T-helper 2 cell (primary cell): ENCODE measurements at regions not wholly inside any gene's neighbourhood (a gene's known extent, or its start where the extent isn't known, plus 50 kb on each side); places are given as distances from the start of the nearest gene placed in this dataset.

Experiments
- DNase-seq, 5 experiments: peaks; one replicate each; pipeline versions ENCODE4 v3.0.0 to v3.0.0-alpha.2; 2012 to 2022

- no peak for DNase-seq
These were observed 867.7 kb upstream of the HS3ST1 start for GRCh38 chr4:12296366-12296765.

- DNase-seq: no peak
These were observed 865.3 kb upstream of the HS3ST1 start for GRCh38 chr4:12293906-12294525.

- no peak for DNase-seq
These were observed 857.7 kb upstream of the HS3ST1 start for GRCh38 chr4:12286351-12286750.

GRCh38 chr4:12270546-12270945 is 841.9 kb upstream of the HS3ST1 start:
- no peak for DNase-seq

GRCh38 chr4:12265554-12265953 is 836.9 kb upstream of the HS3ST1 start:
- no peak for DNase-seq

DNA sequence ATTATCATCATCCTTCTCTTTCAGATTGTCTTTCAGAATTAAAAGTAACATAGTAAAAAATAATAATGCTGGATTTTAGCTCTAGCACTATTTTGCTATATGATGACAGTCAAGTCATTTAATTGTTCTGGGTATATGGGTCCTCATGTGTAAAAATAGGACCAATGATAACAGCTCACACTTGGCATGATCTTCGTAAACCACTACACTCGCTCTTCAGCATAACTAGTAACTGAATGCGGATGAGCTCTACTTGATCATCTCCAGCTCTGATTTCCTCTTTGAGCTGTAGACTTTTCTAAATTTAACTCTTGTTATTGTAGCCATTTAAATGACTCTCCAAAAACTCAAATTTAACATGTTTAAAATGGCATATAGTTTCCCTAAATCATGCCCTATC is 831.8 kb upstream of the HS3ST1 start:
- DNase-seq: no peak

DNA sequence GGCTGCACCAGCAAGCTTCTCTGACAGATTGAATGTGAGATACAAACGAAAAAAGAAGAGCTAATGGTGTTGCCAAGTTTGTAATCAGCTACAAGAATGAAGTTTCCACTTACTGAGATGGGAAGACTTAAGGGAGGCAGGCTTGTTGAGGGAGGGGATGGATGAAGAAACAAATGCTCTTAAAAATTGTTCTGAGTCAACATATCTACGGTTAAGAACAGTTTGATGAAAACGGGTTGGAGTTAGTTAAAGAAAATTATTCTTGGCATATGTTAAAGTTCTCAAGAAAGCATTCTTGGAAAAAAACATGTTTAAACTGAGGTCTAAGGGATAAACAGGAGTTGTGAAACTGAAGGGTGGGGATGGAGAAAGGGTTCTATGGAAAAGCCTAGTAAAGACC is 816.3 kb upstream of the HS3ST1 start:
- DNase-seq: no peak

DNA sequence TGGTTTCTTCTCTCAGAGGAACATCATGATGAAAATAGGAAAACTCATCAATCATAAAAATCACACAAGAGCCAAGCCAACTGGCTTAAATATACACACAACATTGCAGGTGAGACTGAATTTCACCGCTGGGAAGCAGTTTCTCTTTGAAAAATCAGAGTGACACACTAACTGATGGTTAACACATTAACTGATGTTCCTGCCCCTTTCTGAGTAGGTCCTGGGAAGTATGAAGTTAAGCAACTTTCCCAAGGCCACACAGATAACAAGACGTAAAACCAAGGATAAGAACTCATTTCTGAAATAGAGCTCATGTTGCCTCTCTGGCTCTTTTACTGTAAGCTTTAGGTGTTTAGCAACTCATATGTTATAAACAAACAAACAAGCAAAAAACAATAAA is 813.7 kb upstream of the HS3ST1 start:
- no peak for DNase-seq

- no peak for DNase-seq
These were observed 811.4 kb upstream of the HS3ST1 start for GRCh38 chr4:12239897-12240636.

DNA sequence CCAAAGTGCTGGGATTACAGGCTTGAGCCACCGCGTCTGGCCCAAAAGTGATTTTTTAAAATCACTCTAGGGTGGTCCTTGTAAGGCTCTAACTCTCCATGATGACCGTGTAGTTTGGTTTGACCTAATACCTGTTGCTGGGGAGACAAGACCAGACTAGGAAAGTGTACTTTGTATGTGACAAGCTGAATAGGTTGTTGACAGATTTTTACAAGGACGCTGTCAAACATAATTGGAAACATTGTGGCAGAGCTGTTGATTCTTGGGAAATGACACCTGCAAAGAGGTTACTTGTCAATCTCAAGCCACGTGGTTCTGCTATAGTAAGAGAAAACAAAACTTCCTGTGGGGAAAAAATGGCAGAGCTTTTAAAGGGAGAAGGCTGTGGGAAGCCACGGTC is 802.4 kb upstream of the HS3ST1 start:
- DNase-seq: no peak

DNA sequence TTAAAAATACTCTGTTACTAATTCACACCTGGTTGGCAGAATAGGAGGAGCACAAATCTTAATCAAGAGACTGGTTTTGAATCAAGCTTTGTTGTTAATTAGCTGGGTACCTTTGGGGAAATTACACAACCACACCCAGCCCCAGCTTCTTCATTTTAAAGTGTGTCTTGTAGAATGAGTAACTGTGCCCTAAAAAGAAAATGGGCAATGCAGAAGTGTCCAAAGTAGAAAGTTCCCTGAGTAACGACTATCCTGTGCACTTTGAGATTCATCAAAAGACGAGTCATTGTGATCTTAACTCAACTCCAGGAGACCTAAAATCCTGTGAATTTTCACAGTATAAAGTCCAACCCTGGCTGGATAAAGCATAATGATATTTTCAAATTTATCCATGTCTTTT is 792.3 kb upstream of the HS3ST1 start:
- no peak for DNase-seq

GRCh38 chr4:12211636-12212035 is 782.9 kb upstream of the HS3ST1 start:
- DNase-seq: no peak

- no peak for DNase-seq
These were observed 778.7 kb upstream of the HS3ST1 start for GRCh38 chr4:12207396-12207795.

GRCh38 chr4:12206091-12206490 is 777.4 kb upstream of the HS3ST1 start:
- DNase-seq: no peak

DNA sequence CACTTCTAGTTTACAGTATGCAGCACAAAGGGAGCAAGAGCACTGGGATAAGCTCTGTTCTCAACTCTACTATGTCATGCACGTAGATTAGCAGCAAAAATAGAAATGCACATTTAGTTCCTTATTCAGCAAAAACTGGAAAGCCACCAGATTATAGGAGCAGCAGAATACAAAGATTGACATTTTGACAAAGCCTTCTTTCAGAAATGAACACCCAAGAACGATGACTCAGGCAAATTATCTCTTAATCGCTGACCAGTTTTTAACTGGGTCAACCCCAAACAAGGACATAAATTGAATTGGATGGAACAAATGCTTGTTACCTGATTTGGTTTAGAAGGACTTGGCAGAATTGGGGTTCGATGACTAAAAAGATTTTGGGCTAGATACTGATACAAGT is 775.3 kb upstream of the HS3ST1 start:
- DNase-seq: no peak

DNA sequence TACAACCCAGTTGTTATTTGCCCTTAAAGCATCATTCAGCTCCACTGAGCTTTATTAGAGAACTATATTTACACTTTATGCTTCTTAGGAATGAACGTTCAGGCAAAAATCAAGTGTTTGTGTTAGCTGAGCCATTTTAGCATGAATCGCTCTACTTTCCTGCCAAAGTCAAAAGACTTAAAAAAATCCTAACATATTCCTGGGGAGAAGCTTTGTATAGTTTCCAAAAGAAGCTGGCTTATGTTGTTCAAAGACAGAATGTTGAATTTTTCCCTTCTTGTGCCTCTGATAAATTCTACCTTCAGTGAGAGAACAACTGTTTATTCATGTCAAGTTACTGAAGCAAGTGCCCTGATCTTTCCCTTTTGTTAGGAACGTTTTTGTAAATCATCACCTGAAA is 771.5 kb upstream of the HS3ST1 start:
- no peak for DNase-seq

GRCh38 chr4:12186526-12186925 is 757.8 kb upstream of the HS3ST1 start:
- no peak for DNase-seq

DNA sequence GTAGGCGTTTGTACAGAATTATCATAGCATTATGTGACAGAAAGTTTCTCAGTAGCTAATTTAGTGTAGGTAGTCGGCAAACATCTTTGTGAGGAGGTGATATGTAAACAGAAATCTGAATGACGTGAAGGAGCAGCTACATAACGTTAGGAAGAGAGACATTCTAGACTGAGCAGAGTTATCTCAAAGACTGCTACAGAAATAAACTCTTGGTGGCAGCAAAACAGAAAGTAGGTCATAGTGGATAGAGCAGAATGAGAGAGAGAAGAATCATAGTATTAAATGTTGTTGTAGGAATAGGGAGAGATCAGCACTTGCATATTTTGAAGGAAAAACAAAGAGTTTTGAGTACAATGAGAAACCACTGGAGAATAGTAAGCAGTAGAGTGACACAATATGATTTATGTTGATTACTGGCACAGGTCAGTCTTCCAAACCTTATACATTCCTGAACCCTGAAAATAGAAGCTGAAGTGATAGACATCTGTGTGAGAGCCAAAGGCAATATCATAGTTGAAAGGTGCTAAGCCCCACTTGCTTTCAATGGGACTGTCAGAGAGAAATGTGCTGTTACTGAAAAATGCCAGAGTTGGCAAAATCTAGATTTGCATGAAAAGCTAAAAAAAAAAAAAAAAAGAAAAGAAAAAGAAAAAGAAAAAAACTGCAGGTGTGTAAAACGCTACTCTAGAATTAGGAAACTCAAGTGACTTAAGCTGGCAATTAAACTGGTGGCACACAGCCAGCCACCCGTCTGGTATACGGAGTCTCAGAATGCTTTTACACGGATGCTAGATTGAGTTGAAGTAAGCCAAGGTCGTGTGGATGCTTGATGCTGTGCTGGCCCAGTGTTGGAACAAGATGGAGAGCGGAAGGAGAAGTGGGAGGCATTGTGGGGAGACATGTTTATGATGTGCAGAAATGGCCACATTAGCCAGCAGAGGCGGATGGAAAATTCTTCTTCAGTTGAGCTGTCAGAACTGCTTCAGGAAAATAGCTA is 750.2 kb upstream of the HS3ST1 start:
- no peak for DNase-seq

DNA sequence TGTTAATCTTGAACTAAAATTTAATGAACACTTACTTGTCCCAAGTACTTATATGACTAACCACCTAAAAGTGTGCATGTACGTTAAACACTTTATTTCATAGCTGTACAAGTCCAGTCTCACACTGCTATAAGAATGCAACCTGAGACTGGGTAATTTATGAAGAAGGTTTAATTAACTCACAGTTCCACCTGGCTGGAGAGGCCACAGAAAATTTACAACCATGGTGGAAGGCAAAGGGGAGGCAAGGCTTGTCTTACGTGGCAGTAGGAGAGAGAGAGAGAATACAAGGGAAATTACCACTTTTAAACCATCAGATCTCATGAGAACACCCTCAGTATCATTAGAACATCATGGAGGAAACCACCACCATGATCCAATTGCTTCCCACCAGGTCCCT is 748.7 kb upstream of the HS3ST1 start:
- no peak for DNase-seq

GRCh38 chr4:12173496-12173895 is 744.8 kb upstream of the HS3ST1 start:
- DNase-seq: no peak

- DNase-seq: no peak
These were observed 743.7 kb upstream of the HS3ST1 start for GRCh38 chr4:12172198-12172973.

- no peak for DNase-seq
These were observed 741.6 kb upstream of the HS3ST1 start for GRCh38 chr4:12170308-12170707.

DNA sequence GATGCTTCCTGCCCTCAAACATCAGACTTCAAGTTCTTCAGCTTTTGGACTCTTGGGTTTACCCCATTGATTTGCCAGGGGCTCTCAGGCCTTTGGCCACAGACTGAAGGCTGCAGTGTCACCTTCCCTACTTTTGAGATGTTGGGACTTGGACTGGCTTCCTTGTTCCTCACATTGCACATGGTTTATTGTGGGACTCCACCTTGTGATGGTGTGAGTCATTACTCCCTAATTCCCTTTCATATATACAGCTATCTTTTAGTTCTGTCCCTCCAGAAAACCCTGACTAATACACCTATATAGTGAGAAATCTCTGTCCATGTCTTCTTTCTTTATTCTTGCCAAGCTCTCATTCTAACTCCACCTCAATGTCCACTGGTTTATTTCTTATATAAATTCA is 736.9 kb upstream of the HS3ST1 start:
- DNase-seq: no peak
